Activated CD4-positive, alpha-beta T cell treated with anti-CD3 and anti-CD28 coated beads for 24 hours (primary cell): ENCODE measurements at regions not wholly inside any gene's neighbourhood (a gene's known extent, or its start where the extent isn't known, plus 50 kb on each side); places are given as distances from the start of the nearest gene placed in this dataset.

ENCODE experiments used
- DNase-seq, 2 donors: peaks; one replicate each; pipeline ENCODE4 v3.0.0-alpha.2; 2020; ENCODE audit warnings: low read depth in 2 of 2

DNA sequence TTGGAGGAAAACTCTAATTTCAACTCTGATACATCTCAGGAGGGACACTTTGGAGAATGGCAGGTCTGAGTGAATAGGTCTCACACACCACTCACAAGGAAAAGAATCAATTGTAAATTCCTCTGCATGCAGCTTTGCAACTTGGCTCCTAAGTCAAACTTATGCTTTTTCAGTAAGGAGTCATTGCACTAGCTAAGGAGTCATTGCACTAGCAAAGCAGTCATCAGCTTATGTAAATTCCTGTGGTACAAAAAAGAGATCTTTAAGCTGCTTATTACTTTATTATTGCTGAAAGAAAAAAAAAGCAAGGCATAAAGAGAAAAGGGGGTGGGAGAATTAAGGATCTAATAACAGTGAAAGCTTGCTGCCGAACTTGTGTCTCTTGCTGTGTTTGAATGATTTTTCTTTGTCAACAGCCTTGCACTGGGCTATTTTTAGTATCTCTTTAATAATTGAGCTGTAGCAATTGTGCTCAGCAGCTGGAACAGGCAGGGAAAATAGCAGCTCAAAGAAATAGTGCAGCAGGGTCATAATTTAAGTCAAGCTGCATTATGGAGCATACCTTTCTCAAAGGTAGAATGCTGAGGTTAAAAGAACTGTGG, 154.3 kb upstream of the ARPP21 start:
- DNase-seq, result no peak

DNA sequence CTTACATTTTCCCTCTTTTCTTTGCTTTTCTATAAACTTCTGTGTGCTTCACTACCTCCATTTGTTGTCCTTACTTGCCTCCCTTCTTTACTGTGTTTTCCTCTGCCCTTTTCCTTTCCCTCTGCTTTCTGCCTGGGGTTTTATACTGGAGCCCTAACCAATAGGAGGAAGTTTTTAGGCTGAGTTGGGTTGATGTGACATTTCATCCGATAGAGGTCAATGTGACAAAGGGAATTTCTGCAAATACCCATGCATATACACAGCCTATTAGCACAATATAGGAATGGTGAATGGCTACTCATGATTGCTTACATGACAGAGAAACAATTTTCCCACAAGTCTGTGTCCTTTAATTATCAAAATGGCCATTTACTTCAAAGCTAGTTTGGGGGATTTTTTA, 153.0 kb upstream of the ARPP21 start:
- DNase-seq, result no peak

DNA sequence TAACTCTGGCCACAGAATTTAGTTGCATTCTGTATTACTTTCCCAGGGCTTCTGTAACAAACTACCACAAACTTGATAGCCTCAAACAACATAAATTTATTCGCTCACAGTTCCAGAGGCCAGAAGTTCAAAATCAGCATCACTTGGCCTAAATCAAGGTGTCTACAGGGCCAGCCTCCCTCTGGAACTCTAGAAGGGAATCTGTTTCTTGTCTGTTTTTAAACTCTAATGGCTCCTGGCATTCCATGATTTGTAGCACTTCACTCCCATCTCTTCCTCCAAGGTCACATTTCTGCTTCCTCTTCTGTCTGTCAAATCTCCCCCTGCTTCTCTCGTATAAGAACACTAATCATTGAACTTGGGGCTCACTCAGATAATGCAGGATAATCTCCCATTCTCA, 151.9 kb upstream of the ARPP21 start:
- DNase-seq, result no peak

DNA sequence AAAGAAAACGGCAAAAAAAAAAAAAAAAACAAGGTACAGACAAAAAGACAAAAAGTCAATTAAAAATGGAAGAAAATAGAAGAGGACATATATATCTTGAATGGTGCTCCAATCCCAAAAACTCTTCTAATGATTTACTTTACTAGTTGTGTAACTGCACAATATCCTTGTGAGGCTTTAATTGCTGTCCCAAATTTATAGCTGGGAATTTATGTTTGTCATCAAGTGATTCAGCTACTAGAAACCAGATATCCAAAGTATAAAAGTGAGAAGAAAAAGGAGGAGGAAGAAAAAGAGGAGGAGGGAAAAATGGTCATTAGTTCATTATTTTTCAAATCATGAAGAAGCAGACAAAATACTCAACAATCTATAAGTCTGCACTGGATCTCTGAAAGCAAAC, 150.8 kb upstream of the ARPP21 start:
- no peak for DNase-seq

DNA sequence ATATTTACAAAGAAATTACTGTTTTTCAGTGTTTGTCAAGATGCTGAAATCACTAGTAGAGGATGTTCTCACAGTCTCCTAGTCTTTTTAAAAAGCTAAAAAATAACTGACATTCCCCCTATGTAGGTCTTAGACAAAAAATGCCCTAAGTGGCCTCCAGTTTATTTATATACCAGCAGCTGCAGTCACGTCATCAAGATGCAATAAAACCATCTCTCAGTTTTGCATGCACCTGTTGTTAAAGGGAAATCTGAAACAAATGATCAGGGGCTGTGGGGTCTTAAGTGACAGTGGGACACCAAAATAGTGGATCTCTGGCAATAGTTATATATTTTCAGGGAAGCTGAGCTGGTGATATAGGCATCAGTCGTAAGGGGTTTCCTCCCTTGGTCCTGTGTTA, 146.5 kb upstream of the ARPP21 start:
- no peak for DNase-seq

DNA sequence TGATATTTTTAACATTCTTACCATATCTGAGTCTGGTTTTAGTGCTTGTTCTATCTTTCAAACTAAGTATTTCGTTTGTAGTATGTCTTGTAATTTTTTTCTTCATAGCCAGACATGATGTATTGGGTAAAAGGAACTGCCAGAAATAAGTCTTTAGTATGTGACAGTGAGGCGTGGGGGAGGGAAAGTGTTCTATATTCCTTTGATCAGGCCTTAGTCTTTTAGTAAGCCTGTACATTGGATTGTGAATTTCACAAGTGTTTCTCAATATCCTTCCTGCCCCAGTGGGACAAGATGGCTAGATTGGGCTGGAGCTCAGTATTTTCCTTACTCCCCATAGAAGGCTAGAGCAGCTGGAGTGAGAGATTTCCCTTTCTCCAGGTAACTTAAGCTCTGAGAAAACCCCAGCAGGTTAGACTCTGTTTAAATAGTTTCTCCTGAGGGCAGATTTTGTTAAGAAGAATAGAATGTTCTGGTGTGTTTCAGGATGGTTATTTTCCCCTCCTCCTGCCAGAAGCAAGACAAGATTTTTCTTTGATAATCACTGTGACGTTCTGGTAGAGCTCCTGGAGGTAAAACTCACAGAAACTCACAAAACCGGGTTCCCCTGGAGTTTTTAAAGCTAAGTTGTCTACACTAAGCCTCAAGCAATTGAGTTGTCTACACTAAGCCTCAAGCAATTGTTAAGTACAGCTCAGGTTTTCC, 140.7 kb upstream of the ARPP21 start:
- DNase-seq, result no peak

DNA sequence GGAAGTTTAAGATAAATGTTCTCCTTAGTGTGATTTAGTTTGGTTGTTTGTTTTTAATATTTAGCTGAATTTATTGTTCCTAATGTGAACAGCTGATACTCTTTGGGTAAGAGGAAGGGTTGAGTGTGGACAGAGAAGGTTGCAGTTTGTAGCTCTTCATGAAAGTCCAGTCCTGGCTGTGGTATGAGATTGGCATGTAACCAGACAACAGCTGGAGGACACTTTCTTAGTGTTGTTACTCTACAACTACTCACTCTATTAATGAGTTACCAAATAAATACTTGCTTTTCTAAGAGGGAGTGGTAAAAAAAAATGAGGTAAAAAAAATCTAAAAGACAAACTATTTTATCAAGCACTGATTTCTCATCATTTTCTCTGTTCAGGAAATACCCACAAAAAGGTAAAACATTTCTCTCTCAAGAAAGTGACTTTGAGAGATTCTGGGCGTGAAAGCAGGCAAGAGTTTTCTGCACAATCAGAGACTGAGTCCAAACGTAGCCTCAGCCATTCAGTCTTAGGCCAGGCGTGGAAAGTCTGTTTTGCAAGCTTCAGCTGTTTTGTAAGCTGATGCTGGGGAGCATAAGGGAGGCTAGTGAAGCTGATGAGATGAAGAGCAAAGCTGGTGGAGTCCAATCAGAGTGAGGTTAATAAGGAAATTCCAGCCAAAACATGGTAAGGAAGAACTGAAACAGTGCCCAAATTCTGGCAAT, 138.5 kb upstream of the ARPP21 start:
- no peak for DNase-seq

DNA sequence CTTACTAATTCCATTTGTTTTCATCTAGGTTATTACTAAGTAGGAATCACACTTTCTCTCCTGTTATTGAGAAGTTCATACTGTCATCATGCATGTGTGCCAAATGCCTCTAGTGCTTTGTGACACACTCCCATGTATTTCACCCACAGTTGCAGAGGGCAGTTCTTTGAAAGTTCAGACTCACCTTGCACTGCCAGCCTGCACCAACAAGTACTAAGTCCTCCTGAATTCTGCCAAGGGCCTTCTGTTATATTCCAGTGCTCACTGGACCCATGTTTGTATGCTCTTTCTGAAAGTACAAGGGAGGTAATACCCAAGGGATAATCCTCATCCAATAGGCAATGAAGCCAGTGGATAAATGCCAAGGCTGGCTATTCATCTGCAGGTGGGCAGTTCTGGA, 136.6 kb upstream of the ARPP21 start:
- DNase-seq, result no peak

DNA sequence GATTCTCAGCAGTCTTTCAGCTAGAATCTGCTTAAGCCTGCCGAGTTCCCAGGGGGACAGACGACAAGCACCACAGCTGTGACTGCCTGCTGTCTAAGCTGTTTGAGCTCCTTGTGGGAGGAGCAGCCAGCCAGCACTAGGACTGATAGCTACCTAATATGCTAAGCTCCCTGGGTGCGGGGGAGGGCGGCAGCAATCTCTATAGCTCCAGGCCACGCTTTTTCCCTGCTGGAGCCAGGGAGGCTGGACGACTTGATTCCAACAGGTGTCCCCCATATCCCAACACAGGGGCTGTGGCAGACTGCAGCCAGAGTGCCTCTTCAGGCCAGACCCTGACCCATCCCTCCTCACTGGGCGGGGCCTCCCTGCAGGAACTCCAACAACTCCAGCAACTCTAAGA, 134.1 kb upstream of the ARPP21 start:
- no peak for DNase-seq

DNA sequence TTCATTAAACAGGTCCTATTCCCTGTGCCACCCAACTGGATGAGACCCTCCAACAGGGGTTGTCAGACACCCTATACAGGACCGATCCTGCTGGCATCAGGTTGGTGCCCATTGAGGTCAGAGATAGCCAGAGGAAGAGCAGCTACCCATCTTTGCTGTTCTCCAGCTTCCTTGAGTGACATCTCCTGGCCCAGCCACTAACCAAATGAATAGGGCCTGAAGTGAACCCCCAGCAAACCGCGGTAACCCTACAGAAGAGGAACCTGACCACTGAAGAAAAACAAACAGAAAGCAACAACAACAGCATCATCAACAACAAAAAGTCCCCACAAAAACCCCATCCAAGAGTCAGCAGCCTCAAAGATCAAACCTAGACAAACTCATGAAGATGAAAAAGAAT, 133.6 kb upstream of the ARPP21 start:
- no peak for DNase-seq

DNA sequence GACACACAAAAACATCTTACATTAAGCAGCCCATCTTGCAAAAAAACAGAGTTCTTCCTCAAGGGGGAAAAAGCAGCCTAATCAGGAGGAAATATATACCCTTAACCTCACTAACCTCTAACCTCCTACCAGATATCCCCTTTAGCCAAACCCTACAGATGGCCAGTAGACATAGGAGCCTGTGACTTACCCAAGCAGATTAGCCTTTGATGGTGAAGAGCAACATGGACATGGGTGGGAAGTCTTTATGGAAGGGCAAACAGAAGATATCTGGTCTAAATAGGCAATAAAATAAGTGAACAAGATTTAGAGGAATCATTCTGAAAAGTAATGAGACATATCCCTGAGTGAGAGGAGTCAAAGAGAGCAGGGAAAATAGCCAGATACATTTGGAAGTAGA, 119.4 kb upstream of the ARPP21 start:
- DNase-seq, result no peak

DNA sequence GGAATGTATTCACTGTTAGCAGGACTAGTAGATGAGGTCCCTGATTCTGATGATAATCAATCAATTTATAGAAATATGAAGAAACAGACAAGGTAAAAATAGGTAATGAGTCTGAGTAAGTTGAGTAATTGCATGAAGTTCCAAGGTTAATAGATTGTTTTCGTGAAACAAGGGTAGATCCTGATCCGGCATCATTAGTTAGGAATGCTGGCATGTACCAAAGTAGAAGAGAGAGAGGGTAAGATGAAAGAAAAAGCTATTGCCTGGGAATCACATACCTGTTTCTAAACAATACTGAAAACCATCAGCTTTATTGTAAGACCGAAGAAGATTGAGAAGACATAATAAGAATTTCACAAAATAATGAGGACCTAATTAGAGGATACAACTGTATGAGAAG, 118.1 kb upstream of the ARPP21 start:
- DNase-seq, result no peak

DNA sequence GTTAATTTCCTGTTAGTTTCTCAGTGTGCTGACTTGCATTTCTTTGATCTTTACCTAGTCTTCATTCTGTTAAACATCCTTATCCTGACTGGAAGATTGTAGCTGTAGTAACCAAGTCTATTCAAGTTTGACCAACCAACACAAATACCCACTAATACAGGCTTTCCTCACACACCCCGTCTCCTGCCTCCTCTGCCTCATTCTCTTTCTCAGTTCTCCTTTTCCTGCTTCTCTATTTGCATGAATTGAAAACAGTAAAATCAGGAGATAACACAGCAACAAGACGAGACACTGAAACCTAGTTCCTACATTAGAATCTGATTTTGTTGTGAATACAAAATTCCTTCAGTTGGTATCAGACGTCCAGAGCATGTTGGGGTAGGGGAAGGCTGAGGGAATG, 116.9 kb upstream of the ARPP21 start:
- DNase-seq, result no peak

DNA sequence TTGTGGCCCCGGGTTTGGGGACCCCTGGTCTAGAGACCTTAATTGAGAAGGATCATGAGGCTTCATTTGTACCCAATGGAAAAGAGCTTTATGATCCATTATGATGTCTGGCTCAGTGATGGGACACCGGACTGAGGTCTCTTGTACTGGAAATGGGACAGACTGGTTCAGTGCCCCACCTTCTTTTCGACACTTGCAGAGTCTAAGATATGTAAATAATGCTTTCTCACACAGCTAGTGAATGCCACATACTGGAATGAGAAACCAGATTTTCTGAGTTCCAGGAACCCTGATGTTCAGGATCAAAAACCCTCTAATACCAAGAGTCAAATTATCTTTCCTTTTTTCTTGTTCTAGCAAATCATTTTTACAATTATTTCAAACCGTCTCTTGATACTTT, 116.3 kb upstream of the ARPP21 start:
- DNase-seq, result no peak

DNA sequence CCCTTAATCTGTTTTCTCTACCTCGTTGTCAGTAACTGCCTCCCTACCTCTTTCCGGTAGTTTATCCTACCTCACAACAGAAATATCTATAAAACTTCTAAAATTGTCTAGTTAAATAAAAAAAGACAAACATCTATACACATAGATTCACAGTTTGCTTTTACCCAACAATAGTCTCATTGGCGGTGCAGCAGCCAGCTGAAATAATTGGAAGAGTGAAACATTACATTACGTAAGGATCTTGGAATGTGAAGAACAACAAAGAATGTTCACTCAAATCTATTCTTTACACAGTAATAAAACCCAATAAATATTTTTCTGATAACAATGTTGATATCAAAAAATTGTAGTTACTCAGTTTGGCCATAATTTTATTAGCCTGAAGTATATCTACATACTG, 115.5 kb upstream of the ARPP21 start:
- DNase-seq, result no peak

DNA sequence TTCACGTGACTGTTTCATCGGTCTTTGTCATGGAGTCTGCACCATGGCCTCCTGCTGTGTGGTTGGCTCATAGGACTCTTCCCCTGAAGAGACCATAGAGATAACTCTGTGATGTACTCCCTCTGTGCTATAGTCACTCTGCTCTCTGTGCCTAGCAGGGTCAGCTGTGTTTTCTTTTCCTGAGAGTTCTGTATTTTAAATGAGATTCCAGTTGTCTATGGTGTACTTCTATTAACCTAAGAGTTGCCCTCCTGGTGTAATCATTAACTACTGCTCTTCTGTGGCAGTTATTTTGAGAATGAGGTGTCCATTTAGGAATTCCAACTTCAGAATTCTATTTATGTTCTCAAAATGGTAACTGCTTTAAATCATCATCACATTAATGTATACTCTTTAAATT, 114.5 kb upstream of the ARPP21 start:
- DNase-seq, result no peak

DNA sequence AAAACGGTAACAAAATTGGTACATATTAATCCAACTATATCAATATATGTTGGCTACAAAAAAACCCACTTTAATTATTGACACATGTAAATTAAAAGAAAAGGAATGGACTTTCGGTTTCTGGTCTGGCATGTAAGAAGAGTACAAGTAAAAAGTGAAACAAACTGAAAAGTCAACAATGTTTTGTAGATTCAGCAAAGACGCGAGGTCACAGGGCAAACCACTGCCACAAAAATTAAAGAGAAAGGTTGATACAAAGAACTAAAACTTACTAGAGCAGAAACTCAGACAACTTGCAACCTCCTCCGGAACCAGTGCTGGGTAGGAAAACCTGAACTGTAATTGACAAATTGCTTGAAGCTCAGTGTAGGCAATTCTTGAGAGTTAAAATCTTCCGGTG, 110.6 kb upstream of the ARPP21 start:
- DNase-seq, result no peak

DNA sequence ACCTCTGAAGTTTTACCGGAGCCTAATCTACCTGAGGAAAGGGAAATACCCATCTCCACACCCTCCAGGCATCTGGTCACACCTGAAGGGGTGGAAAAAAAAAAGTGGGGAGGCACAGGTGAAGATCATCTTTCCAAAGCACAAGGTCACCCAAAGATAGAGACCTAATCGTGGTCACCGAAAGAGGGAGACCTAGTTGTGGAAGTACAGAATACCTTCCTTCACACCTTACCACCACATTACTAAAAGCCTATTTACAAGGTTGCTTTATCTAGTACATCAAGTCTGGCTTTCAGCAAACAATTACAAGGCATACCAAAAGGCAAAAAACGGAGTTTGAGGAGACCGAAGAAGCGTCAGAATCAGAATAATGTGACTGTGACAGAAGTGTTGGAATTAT, 110.0 kb upstream of the ARPP21 start:
- DNase-seq, result no peak

DNA sequence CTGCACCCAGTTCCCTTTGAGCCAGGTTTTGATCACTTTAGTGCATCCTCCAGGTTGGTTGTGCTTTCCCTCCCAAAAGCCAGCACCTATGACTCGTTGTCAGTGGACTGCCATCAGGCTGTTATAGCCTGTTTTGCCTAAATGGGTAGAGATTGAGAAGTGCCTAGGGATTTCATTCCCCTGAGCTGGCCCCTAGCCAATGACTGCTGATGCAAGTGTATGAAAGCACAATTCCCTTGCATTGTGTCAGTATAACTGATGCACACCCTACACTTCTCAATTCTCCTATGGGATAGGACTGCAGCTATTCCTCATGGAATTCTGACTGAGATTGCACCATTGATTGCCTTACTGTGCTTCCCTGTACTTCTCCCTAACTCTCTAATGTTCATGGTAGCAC, 102.1 kb upstream of the ARPP21 start:
- DNase-seq, result no peak

DNA sequence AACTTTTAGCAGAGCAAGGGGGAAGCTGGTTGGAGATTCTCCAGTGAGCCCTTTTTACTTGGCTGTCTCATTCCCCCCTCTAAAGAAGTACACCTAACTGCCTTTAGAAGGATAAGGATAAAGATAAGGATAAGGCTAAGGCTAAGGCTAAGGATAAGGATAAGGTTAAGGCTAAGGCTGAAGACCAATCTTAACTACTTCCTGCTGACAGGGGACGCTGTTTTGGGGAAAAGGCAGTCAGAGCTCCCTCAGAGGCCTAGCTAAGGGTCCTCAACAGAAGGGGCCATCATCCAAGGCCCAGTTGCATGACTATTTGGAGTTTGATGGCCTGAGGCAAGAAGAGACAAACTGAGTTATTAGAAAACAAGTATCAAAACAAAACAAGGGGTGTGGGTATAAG, 94.3 kb upstream of the ARPP21 start:
- DNase-seq, result no peak

DNA sequence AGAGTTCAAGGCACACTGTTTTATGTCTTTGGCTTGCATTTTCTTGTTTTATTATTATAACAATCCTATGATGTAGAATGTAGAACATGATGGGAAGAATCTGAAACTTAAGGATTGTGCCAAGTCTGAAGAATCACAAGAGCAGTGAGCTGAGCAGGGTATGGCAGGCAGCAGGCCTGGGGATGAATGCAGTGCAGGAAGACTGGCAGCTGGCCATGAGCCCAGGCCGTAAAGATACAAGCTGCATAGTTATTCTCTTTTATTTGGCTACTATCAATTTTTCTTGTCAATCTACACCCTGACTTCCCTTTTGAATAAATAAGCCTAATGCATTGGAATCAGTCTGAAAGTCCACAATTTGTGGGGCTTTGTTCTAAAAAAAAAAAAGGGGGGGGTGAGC, 89.6 kb upstream of the ARPP21 start:
- no peak for DNase-seq

DNA sequence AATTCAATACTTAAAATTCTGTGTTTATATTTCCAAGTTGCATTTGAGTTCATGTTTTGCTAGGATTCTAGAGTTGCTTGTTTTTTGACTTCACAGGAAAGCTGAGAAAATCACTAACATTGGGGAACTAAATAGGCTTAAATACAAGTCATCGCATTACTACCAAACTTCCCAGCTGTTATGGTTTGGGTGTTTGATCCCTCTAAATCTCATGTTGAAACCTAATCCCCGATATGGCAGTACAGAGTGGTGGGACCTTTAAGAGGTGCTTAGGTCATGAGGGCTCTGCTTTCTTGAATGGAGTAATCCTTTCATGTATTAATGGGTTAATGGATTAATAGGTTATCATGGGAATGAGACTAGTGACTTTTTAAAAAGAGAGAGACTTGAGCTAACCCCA, 77.2 kb upstream of the ARPP21 start:
- DNase-seq, result no peak

DNA sequence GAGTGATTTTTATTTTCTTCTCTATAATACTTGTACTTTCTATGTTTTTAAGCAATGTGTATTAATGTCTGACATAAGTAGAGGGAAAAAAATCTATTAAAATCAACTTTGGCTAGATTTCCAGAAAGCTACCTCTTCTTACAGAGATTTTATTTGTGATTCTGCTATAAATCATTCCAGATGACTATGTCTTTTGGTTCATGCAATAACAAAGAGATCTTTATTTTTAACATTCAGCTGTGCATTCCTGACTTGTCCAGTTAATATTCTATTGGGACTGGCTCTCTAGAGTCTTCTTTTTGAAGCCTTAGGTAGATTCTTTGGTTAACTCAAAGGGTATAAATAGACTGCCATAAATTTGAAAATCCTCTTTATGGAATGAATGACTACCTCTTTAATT, 74.3 kb upstream of the ARPP21 start:
- no peak for DNase-seq
